ENCODE measurements at regions not wholly inside any gene's neighbourhood (a gene's known extent, or its start where the extent isn't known, plus 50 kb on each side); places are given as distances from the start of the nearest gene placed in this dataset.

GRCh38 chr5:173429489-173430150 lies 101.4 kb upstream of the STC2 start:
- TF ChIP-seq CTCF (IDR thresholded peaks at IDR 0.05) (no peak), EZH2 (IDR thresholded peaks at IDR 0.05) (no peak), EZH2phosphoT487 (IDR thresholded peaks at IDR 0.05) (no peak)

Measured in neural progenitor cell (in vitro differentiated cells).